Panc1 (cell line): ENCODE measurements at regions not wholly inside any gene's neighbourhood (a gene's known extent, or its start where the extent isn't known, plus 50 kb on each side); places are given as distances from the start of the nearest gene placed in this dataset.

Experiments used
- ATAC-seq: fragments of 200-7000 bp; cut with Tn5 transposase; 2 replicates; pipeline ENCODE4 v1.9.1; 2020; ENCODE audit warnings: mild to moderate bottlenecking, moderate library complexity
- BruUV-seq: library from RNA; stranded (reverse); fragments of 400-500 nt; replicated peaks from 2 replicates; lab custom pipeline; 2021; lab: Mats Ljungman, UMichigan
- CTCF ChIA-PET: fragments of 300-600 bp; sonication (Branson Sonifier 250); formaldehyde crosslinking; loops from one replicate; lab custom pipeline; 2022; ENCODE audit warnings: antibody characterized with exemption; lab: Charles Lee
- POLR2A ChIA-PET: fragments of 300-600 bp; sonication (Branson Sonifier 250); formaldehyde crosslinking; loops from one replicate; lab custom pipeline; 2022; ENCODE audit warnings: antibody characterized with exemption; lab: Charles Lee
- DNase-seq: peaks from one replicate; pipeline ENCODE4 v3.0.0-alpha.2; 2010; ENCODE audit warnings: low read depth, low spot score
- H3K27ac ChIP-seq: 2 replicates; pipeline ENCODE4 v1.5.1; 2011; ENCODE audit warnings: mild to moderate bottlenecking, low read length, inconsistent platforms
- H3K27me3 ChIP-seq: fragments of 200-500 bp; sonication (Bioruptor generic); 2 replicates; pipeline ENCODE4 v1.6.0; 2014; ENCODE audit warnings: low read length, inconsistent platforms; ENCODE audit not compliant: control insufficient read depth, insufficient read depth
- H3K36me3 ChIP-seq: fragments of 200-500 bp; sonication (Bioruptor generic); 2 replicates; pipeline ENCODE4 v1.5.1; 2014; ENCODE audit warnings: inconsistent platforms, mild to moderate bottlenecking, low read length, moderate library complexity; ENCODE audit not compliant: control insufficient read depth, insufficient read depth
- H3K4me1 ChIP-seq: 2 replicates; pipeline ENCODE4 v1.5.1; 2011; ENCODE audit warnings: inconsistent platforms, mild to moderate bottlenecking, low read length, moderate library complexity; ENCODE audit not compliant: control insufficient read depth, insufficient read depth
- H3K4me3 ChIP-seq, 2 experiments: 2 replicates each; pipeline ENCODE4 v1.5.1; 2011 to 2012; ENCODE audit warnings: low read depth in 2 of 2, low read length in 2 of 2, mild to moderate bottlenecking in 2 of 2, inconsistent platforms in 1 of 2, moderate library complexity in 1 of 2
- H3K9me3 ChIP-seq: fragments of 200-500 bp; sonication (Bioruptor generic); 2 replicates; pipeline ENCODE4 v1.5.1; 2014; ENCODE audit warnings: low read depth, mild to moderate bottlenecking, inconsistent platforms, low read length, moderate library complexity; ENCODE audit not compliant: control insufficient read depth, insufficient read depth
- POLR2AphosphoS5 ChIP-seq: IDR thresholded peaks from 2 replicates; pipeline ENCODE4 v1.6.1; 2012; ENCODE audit warnings: mild to moderate bottlenecking, low read depth, low read length, moderate library complexity
- SIN3A ChIP-seq: IDR thresholded peaks from 2 replicates; pipeline ENCODE4 v1.6.1; 2012; ENCODE audit warnings: low read depth, mild to moderate bottlenecking, low read length, moderate library complexity, borderline replicate concordance; ENCODE audit not compliant: insufficient read depth
- TCF7L2 ChIP-seq: IDR thresholded peaks from 2 replicates; pipeline ENCODE4 v1.6.1; 2011; ENCODE audit warnings: mild to moderate bottlenecking, low read depth, low read length, inconsistent platforms
- in situ Hi-C: cut with HindIII; loops from 2 replicates; pipeline ENCODE4 v1.10.0; 2016; ENCODE audit warnings: low sequenced_read_pairs, low pct_unique_long_range_greater_than_20kb
- intact Hi-C: fragments of 100-400 bp; cut with micrococcal nuclease; formaldehyde crosslinking; loops from one replicate; pipeline ENCODE4 v1.10.0; 2022; ENCODE audit not compliant: unreplicated experiment
- TF ChIP-seq, protein P1 (sequence below), 2 experiments: IDR thresholded peaks; 2 replicates each; pipeline ENCODE4 v1.6.1; 2011 to 2012; ENCODE audit warnings: low read depth in 2 of 2, control low read depth in 1 of 2, low read length in 1 of 2, mild to moderate bottlenecking in 1 of 2, moderate library complexity in 1 of 2; ENCODE audit not compliant: insufficient read depth in 1 of 2
- TF ChIP-seq, protein P2 (sequence below): fragments of 450-650 bp; IDR thresholded peaks from 2 replicates; pipeline ENCODE4 v1.5.1; 2017; ENCODE audit warnings: mild to moderate bottlenecking

DNA sequence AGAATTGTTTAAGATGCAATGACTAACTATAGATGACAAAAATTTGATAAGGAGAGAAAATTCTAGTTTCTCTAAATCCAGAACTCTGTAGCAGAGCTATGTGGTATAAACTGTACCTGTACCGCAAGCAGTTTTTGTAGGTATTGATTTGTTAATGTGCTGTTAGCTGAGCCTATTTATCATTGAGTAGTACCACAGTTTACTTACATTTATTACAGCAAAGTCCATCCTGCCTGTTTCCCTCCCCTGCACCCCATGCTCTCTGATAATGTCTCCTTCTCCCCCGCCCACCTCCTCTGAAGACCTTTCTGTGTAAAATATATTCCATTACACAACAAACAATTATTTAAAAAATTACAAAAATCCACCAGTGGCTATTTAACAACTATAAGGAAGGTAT, 170.6 kb downstream of the RNF152 start:
- no peaks in the 10 kb centered on the region for H3K9me3 ChIP-seq
- H3K27me3 ChIP-seq = no peaks in the 10 kb centered on the region
- H3K27ac ChIP-seq = no peak overlapping the region
- ATAC-seq = no peak
- no TSS peak for BruUV-seq
- CTCF ChIA-PET = no interaction called here
- H3K36me3 ChIP-seq = no peaks in the 10 kb centered on the region
- no peak for DNase-seq
- H3K4me3 ChIP-seq = no peak overlapping the region
- POLR2A ChIA-PET = no interaction called here
- no peak for TF ChIP-seq TCF7L2
- TF ChIP-seq, protein P1, sequence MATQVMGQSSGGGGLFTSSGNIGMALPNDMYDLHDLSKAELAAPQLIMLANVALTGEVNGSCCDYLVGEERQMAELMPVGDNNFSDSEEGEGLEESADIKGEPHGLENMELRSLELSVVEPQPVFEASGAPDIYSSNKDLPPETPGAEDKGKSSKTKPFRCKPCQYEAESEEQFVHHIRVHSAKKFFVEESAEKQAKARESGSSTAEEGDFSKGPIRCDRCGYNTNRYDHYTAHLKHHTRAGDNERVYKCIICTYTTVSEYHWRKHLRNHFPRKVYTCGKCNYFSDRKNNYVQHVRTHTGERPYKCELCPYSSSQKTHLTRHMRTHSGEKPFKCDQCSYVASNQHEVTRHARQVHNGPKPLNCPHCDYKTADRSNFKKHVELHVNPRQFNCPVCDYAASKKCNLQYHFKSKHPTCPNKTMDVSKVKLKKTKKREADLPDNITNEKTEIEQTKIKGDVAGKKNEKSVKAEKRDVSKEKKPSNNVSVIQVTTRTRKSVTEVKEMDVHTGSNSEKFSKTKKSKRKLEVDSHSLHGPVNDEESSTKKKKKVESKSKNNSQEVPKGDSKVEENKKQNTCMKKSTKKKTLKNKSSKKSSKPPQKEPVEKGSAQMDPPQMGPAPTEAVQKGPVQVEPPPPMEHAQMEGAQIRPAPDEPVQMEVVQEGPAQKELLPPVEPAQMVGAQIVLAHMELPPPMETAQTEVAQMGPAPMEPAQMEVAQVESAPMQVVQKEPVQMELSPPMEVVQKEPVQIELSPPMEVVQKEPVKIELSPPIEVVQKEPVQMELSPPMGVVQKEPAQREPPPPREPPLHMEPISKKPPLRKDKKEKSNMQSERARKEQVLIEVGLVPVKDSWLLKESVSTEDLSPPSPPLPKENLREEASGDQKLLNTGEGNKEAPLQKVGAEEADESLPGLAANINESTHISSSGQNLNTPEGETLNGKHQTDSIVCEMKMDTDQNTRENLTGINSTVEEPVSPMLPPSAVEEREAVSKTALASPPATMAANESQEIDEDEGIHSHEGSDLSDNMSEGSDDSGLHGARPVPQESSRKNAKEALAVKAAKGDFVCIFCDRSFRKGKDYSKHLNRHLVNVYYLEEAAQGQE (IDR thresholded peaks at IDR 0.05; ENCODE audit: insufficient read depth in 1 of 2, low read depth in 2 of 2, low read length in 1 of 2) = no peak
- TF ChIP-seq, protein P2, sequence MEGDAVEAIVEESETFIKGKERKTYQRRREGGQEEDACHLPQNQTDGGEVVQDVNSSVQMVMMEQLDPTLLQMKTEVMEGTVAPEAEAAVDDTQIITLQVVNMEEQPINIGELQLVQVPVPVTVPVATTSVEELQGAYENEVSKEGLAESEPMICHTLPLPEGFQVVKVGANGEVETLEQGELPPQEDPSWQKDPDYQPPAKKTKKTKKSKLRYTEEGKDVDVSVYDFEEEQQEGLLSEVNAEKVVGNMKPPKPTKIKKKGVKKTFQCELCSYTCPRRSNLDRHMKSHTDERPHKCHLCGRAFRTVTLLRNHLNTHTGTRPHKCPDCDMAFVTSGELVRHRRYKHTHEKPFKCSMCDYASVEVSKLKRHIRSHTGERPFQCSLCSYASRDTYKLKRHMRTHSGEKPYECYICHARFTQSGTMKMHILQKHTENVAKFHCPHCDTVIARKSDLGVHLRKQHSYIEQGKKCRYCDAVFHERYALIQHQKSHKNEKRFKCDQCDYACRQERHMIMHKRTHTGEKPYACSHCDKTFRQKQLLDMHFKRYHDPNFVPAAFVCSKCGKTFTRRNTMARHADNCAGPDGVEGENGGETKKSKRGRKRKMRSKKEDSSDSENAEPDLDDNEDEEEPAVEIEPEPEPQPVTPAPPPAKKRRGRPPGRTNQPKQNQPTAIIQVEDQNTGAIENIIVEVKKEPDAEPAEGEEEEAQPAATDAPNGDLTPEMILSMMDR = no peak
- no peak for TF ChIP-seq POLR2AphosphoS5
- no peak for TF ChIP-seq SIN3A
- in situ Hi-C loops = no loop called here
- no peaks in the 10 kb centered on the region for H3K4me1 ChIP-seq
- intact Hi-C loops = no loop called here

DNA sequence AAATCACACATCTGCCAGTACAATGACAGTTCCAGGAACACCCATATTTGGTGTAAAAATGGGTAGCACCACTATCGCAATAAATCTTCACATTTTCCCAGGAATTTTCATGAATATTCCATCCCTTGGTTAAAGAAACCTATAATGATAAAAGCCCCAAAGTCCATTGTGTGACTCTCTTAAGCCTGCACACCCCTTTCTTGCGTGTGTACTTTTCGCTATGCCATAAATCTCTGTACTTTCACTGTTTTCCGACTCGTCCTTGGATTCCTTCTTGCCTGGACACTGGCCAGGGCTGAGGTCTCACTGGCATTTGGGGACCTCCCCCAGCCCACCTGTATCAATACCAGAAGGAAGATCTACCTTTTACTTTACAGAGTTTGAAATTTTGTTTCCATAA, 172.3 kb downstream of the RNF152 start:
- in situ Hi-C loops = no loop called here
- Histone ChIP-seq H3K27ac (no peak overlapping the region), H3K9me3 (no peaks in the 10 kb centered on the region), H3K4me1 (no peaks in the 10 kb centered on the region), H3K27me3 (no peaks in the 10 kb centered on the region), H3K36me3 (no peaks in the 10 kb centered on the region), H3K4me3 (no peak overlapping the region)
- ChIA-PET POLR2A (no interaction called here), CTCF (no interaction called here)
- TF ChIP-seq POLR2AphosphoS5 (no peak), SIN3A (no peak), TCF7L2 (no peak)
- TF ChIP-seq, protein P2 = no peak
- TF ChIP-seq, protein P1 (IDR thresholded peaks at IDR 0.05; ENCODE audit: insufficient read depth in 1 of 2, low read depth in 2 of 2, low read length in 1 of 2) = no peak
- ATAC-seq (no peak), DNase-seq (no peak)
- intact Hi-C loops = no loop called here
- no TSS peak for BruUV-seq
